Right atrium auricular region (tissue), 2 donors: ENCODE measurements at regions not wholly inside any gene's neighbourhood (a gene's known extent, or its start where the extent isn't known, plus 50 kb on each side); places are given as distances from the start of the nearest gene placed in this dataset.
"Not testable (repeated sequence)": the region's sequence is repeated elsewhere in the genome, so short reads cannot be mapped to it uniquely, and the experiment has no call there.

Source experiments
- DNase-seq: peaks from one replicate; pipeline ENCODE4 v3.0.0-alpha.2; 2019; ENCODE audit warnings: low spot score
- H3K27ac ChIP-seq, 2 donors: fragments of 200-600 bp; sonication (generic); 1 replicate in 1 of 2; 2 replicates in 1 of 2; pipeline ENCODE4 v1.5.1; 2016 to 2019
- H3K27me3 ChIP-seq, 2 donors: fragments of 200-600 bp; sonication (generic); one replicate each; pipeline versions ENCODE4 v1.5.1 to v1.6.0; 2017 to 2019
- H3K36me3 ChIP-seq: fragments of 200-600 bp; sonication (generic); one replicate; pipeline ENCODE4 v1.5.1; 2016
- H3K4me1 ChIP-seq, 2 donors: fragments of 200-600 bp; sonication (generic); one replicate each; pipeline versions ENCODE4 v1.5.1 to v1.6.0; 2017 to 2019
- H3K4me3 ChIP-seq, 2 donors: fragments of 200-600 bp; sonication (generic); 1 replicate in 1 of 2; 2 replicates in 1 of 2; pipeline ENCODE4 v1.5.1; 2017 to 2019; ENCODE audit warnings: mild to moderate bottlenecking in 1 of 2, moderate library complexity in 1 of 2
- H3K9me3 ChIP-seq, 2 donors: fragments of 200-600 bp; sonication (generic); one replicate each; pipeline ENCODE4 v1.5.1; 2019
- CTCF ChIP-seq, 2 donors: fragments of 200-600 bp; sonication (generic); IDR thresholded peaks; one replicate each; pipeline ENCODE4 v1.5.1; 2019; ENCODE audit warnings: antibody characterized with exemption in 2 of 2

GRCh38 chr7:7002418-7003062 is 176.5 kb upstream of the CCZ1B start:
- no peak for DNase-seq
- Histone ChIP-seq H3K4me1 (no peaks in the 10 kb centered on the region), H3K27me3 (no peaks in the 10 kb centered on the region), H3K27ac (no peak overlapping the region), H3K4me3 (no peak overlapping the region), H3K9me3 (peaks cover 0 to 9% of the 10 kb centered on the region in 2 donors), H3K36me3 (no peaks in the 10 kb centered on the region)
- no peak for TF ChIP-seq CTCF (IDR thresholded peaks at IDR 0.05)

- Histone ChIP-seq H3K36me3 (no peaks in the 10 kb centered on the region), H3K27me3 (no peaks in the 10 kb centered on the region), H3K9me3 (no peaks in the 10 kb centered on the region), H3K4me1 (no peaks in the 10 kb centered on the region), H3K4me3 (no peak overlapping the region), H3K27ac (no peak overlapping the region)
- DNase-seq, result no peak
- no peak for TF ChIP-seq CTCF (IDR thresholded peaks at IDR 0.05)
Observed at GRCh38 chr7:7005303-7005702, 177.0 kb upstream of the C1GALT1 start.

GRCh38 chr7:7005949-7006348 is 176.4 kb upstream of the C1GALT1 start:
- not testable (repeated sequence) for H3K36me3 ChIP-seq, DNase-seq, H3K4me3 ChIP-seq, H3K9me3 ChIP-seq, H3K4me1 ChIP-seq, H3K27ac ChIP-seq, H3K27me3 ChIP-seq

GRCh38 chr7:7011241-7011640 is 171.1 kb upstream of the C1GALT1 start:
- H3K9me3 ChIP-seq, H3K4me1 ChIP-seq, H3K27me3 ChIP-seq, H3K4me3 ChIP-seq, DNase-seq, H3K27ac ChIP-seq, H3K36me3 ChIP-seq: not testable (repeated sequence)

- H3K9me3 ChIP-seq, H3K27ac ChIP-seq, H3K4me3 ChIP-seq, H3K4me1 ChIP-seq, H3K27me3 ChIP-seq, H3K36me3 ChIP-seq, DNase-seq: not testable (repeated sequence)
Observed at GRCh38 chr7:7011751-7012150, 170.6 kb upstream of the C1GALT1 start.

- Histone ChIP-seq H3K4me3 (no peak overlapping the region), H3K9me3 (no peaks in the 10 kb centered on the region), H3K27me3 (no peaks in the 10 kb centered on the region), H3K4me1 (no peaks in the 10 kb centered on the region), H3K27ac (no peak overlapping the region), H3K36me3 (no peaks in the 10 kb centered on the region)
- DNase-seq, result no peak
- TF ChIP-seq CTCF (IDR thresholded peaks at IDR 0.05), result no peak
Observed at GRCh38 chr7:7014827-7015595, 167.3 kb upstream of the C1GALT1 start.

GRCh38 chr7:7017707-7018280 is 164.6 kb upstream of the C1GALT1 start:
- Histone ChIP-seq H3K27me3 (no peaks in the 10 kb centered on the region), H3K27ac (no peak overlapping the region), H3K4me1 (no peaks in the 10 kb centered on the region), H3K4me3 (no peak overlapping the region), H3K36me3 (no peaks in the 10 kb centered on the region), H3K9me3 (no peaks in the 10 kb centered on the region)
- TF ChIP-seq CTCF (IDR thresholded peaks at IDR 0.05), result no peak
- DNase-seq, result no peak
